ENCODE measurements at regions not wholly inside any gene's neighbourhood (a gene's known extent, or its start where the extent isn't known, plus 50 kb on each side); places are given as distances from the start of the nearest gene placed in this dataset.

DNA sequence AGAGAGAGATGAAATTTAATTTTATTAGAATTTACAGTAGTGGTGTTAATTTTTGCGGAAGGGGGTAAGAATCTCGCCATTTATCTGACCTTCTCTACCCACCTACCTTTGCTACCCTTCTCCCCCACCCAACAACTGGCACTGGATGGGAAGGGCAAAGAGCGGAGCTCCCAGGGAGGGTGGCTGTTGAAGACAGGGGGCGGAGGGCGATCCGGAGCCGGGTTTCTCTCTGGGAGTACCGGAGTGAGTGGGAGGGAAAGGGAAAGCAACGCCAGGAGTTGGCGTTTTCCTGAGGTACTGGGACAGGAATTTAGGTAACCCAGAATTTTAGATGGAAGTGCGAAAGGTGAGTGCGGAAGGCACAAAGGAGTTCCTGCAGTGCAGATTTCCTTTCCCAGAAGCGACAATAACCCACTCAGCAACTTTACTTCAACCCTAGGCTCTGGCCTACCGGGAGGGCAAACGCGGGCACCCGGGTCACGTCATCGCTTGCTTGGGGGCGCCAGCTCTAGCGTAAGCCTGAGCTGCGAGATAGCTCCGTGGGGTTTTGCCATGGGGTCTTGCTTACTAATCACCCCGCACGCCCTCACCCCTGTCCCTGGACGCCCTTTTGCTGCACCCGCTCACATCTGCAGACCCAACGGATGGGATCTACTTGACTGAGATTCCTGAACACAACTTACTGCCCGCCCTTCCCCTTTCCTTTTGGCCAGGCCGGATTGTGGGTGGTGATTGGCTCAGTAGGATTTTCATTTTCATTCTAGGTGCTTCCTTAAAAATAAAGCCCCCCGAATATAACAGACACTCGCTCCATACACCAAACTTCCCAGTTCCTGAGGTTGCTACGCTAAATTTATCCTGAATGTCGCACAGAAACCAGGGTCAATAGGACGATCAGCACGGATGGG is 413.0 kb upstream of the ESRRG start:
- H3K27me3 ChIP-seq (replicated peaks in 1 of 2; ENCODE audit: control insufficient read depth in 2 of 2, insufficient read depth in 2 of 2, low read length in 1 of 2), result peaks cover 17 to 37% of the 10 kb centered on the region in 2 experiments
- in situ Hi-C loops (cut with MboI) (no loop called here), intact Hi-C loops (cut with micrococcal nuclease; ENCODE audit: unreplicated experiment) (no loop called here)
- ATAC-seq (no peak), FAIRE-seq (no peak), DNase-seq (ENCODE audit: low read depth, low spot score) (no peak)
- CTCF ChIA-PET, result no interaction called here
- H3K36me3 ChIP-seq (ENCODE audit: control insufficient read depth in 2 of 2, insufficient read depth in 2 of 2, low read length in 1 of 2), result no peaks in the 10 kb centered on the region
- no peak overlapping the region for H3K4me2 ChIP-seq (ENCODE audit: control insufficient read depth, insufficient read depth)
- WGBS (ENCODE audit: insufficient coverage, insufficient replicate concordance, low lambda C conversion rate, missing lambda C conversion rate), result 28% methylated on average over 32 of the region's 36 CpGs
- H3K4me3 ChIP-seq, result no peak overlapping the region
- BruUV-seq (replicated peaks), result no TSS peak
- no peaks in the 10 kb centered on the region for H3K79me2 ChIP-seq (ENCODE audit: control insufficient read depth, insufficient read depth, low read length)
- H4K20me1 ChIP-seq (ENCODE audit: control insufficient read depth, insufficient read depth), result no peaks in the 10 kb centered on the region
- no peak overlapping the region for H3K9ac ChIP-seq (ENCODE audit: control insufficient read depth, insufficient read depth, low read length)
- RAD21 ChIA-PET (ENCODE audit: unreplicated experiment), result no interaction called here
- H3K4me1 ChIP-seq (ENCODE audit: control insufficient read depth, insufficient read depth, low read length), result no peaks in the 10 kb centered on the region
- POLR2A ChIA-PET, result no interaction called here
- no peak overlapping the region for H3K27ac ChIP-seq (ENCODE audit: control insufficient read depth, insufficient read depth)
- no peak overlapping the region for H2AFZ ChIP-seq (ENCODE audit: control insufficient read depth, low read depth, low read length)
- SMC1A ChIA-PET (ENCODE audit: uncharacterized antibody, unreplicated experiment), result no interaction called here
- no peaks in the 10 kb centered on the region; the same call in 2 of the 3 replicates for H3K9me3 ChIP-seq (replicated peaks; ENCODE audit: control insufficient read depth, insufficient read depth, low read length)
- TF ChIP-seq BHLHE40 (IDR thresholded peaks at IDR 0.05; ENCODE audit: borderline replicate concordance in 1 of 2, low read depth in 2 of 2, low read length in 1 of 2) (no peak), WRNIP1 (IDR thresholded peaks at IDR 0.05; ENCODE audit: borderline replicate concordance, low read depth, low read length) (no peak), ZNF207 (IDR thresholded peaks at IDR 0.05; ENCODE audit: borderline replicate concordance) (no peak), REST (IDR thresholded peaks at IDR 0.05; ENCODE audit: low read depth, low read length) (no peak), RB1 (IDR thresholded peaks at IDR 0.05; ENCODE audit: borderline replicate concordance) (no peak), EGR1 (IDR thresholded peaks at IDR 0.05; ENCODE audit: borderline replicate concordance in 1 of 2, low read depth in 2 of 2, low read length in 2 of 2) (no peak), SPI1 (IDR thresholded peaks at IDR 0.05; ENCODE audit: borderline replicate concordance, insufficient read depth, low read depth, low read length) (no peak), TCF3 (IDR thresholded peaks at IDR 0.05; ENCODE audit: borderline replicate concordance, insufficient read depth, low read depth, low read length) (no peak), HDAC2 (IDR thresholded peaks at IDR 0.05) (no peak), FOXK2 (IDR thresholded peaks at IDR 0.05) (no peak), EED (IDR thresholded peaks at IDR 0.05; ENCODE audit: low read depth) (no peak), STAT1 (conservative IDR thresholded peaks at IDR 0.05) (no peak), HDAC6 (IDR thresholded peaks at IDR 0.05; ENCODE audit: unreplicated experiment) (no peak), RCOR1 (conservative IDR thresholded peaks at IDR 0.05; ENCODE audit: low read depth, low read length) (no peak), MEF2B (IDR thresholded peaks at IDR 0.05; ENCODE audit: partially characterized antibody, poor library complexity, severe bottlenecking) (no peak), MXI1 (IDR thresholded peaks at IDR 0.05; ENCODE audit: low read depth, low read length) (no peak)
- TF ChIP-seq, protein P1, sequence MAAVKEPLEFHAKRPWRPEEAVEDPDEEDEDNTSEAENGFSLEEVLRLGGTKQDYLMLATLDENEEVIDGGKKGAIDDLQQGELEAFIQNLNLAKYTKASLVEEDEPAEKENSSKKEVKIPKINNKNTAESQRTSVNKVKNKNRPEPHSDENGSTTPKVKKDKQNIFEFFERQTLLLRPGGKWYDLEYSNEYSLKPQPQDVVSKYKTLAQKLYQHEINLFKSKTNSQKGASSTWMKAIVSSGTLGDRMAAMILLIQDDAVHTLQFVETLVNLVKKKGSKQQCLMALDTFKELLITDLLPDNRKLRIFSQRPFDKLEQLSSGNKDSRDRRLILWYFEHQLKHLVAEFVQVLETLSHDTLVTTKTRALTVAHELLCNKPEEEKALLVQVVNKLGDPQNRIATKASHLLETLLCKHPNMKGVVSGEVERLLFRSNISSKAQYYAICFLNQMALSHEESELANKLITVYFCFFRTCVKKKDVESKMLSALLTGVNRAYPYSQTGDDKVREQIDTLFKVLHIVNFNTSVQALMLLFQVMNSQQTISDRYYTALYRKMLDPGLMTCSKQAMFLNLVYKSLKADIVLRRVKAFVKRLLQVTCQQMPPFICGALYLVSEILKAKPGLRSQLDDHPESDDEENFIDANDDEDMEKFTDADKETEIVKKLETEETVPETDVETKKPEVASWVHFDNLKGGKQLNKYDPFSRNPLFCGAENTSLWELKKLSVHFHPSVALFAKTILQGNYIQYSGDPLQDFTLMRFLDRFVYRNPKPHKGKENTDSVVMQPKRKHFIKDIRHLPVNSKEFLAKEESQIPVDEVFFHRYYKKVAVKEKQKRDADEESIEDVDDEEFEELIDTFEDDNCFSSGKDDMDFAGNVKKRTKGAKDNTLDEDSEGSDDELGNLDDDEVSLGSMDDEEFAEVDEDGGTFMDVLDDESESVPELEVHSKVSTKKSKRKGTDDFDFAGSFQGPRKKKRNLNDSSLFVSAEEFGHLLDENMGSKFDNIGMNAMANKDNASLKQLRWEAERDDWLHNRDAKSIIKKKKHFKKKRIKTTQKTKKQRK (IDR thresholded peaks at IDR 0.05; ENCODE audit: low read depth, low read length), result no peak

Measured in GM12878 (cell line).